IMR-90 (cell line): ENCODE measurements at regions not wholly inside any gene's neighbourhood (a gene's known extent, or its start where the extent isn't known, plus 50 kb on each side); places are given as distances from the start of the nearest gene placed in this dataset.

Experiments
- BHLHE40 ChIP-seq: fragments of 150-350 bp; IDR thresholded peaks from 2 replicates; pipeline ENCODE4 v1.6.1; 2016; ENCODE audit warnings: mild to moderate bottlenecking, low read depth, low read length
- CEBPB ChIP-seq: IDR thresholded peaks from 2 replicates; pipeline ENCODE4 v1.6.1; 2012; ENCODE audit warnings: low read depth, low read length, improper control_type of control experiment
- MAFK ChIP-seq: IDR thresholded peaks from 2 replicates; pipeline ENCODE4 v1.6.1; 2012; ENCODE audit warnings: low read depth, low read length, improper control_type of control experiment
- MAZ ChIP-seq: IDR thresholded peaks from 2 replicates; pipeline ENCODE4 v1.6.1; 2012; ENCODE audit warnings: low read depth, mild to moderate bottlenecking, low read length, improper control_type of control experiment, moderate library complexity, borderline replicate concordance
- POLR2A ChIP-seq: IDR thresholded peaks from 2 replicates; pipeline ENCODE4 v1.6.1; 2012; ENCODE audit warnings: mild to moderate bottlenecking, low read depth, low read length
- RAD21 ChIP-seq: IDR thresholded peaks from 2 replicates; pipeline ENCODE4 v1.6.1; 2012; ENCODE audit warnings: low read length, improper control_type of control experiment
- RCOR1 ChIP-seq: IDR thresholded peaks from 2 replicates; pipeline ENCODE4 v1.6.1; 2012; ENCODE audit warnings: mild to moderate bottlenecking, low read length, improper control_type of control experiment; ENCODE audit not compliant: insufficient replicate concordance
- RFX5 ChIP-seq: IDR thresholded peaks from 2 replicates; pipeline ENCODE4 v1.8.0; 2012; ENCODE audit warnings: low read depth, mild to moderate bottlenecking, low read length, moderate library complexity
- SMC3 ChIP-seq: fragments of 150-350 bp; IDR thresholded peaks from 2 replicates; pipeline ENCODE4 v1.6.1; 2016; ENCODE audit warnings: low read depth, mild to moderate bottlenecking, antibody characterized with exemption, low read length, moderate library complexity
- TF ChIP-seq, protein P1 (sequence below): fragments of 150-350 bp; IDR thresholded peaks from 2 replicates; pipeline ENCODE4 v1.6.1; 2017; ENCODE audit warnings: mild to moderate bottlenecking, antibody characterized with exemption, low read length, low read depth
- TF ChIP-seq, protein P2 (sequence below): conservative IDR thresholded peaks from 2 replicates; pipeline ENCODE4 v1.5.1; 2012; ENCODE audit warnings: mild to moderate bottlenecking, low read depth, low read length, improper control_type of control experiment

DNA sequence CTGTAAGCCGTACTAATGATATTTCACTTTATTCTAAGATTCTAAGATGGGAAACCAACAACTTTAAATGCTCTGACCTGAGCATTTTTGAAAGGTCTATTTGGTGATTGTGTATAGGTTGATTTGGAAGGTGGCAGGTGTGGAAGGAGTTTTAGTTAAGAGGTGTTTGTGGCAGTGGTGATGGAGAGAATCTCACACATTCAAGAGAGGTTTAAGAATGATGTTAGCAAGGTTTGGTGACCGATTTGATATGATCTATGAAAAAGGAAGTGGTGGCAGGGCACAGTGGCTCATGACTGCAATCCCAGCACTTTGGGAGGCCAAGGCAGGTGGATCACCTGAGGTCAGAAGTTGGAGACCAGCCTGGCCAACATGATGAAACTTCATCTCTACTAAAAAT, 319.2 kb upstream of the CD180 start:
- TF ChIP-seq CEBPB (no peak), RAD21 (no peak), SMC3 (no peak), RCOR1 (no peak), POLR2A (no peak), MAZ (no peak), RFX5 (no peak), BHLHE40 (no peak), MAFK (no peak)
- TF ChIP-seq, protein P1, sequence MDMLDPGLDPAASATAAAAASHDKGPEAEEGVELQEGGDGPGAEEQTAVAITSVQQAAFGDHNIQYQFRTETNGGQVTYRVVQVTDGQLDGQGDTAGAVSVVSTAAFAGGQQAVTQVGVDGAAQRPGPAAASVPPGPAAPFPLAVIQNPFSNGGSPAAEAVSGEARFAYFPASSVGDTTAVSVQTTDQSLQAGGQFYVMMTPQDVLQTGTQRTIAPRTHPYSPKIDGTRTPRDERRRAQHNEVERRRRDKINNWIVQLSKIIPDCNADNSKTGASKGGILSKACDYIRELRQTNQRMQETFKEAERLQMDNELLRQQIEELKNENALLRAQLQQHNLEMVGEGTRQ: no peak
- TF ChIP-seq, protein P2, sequence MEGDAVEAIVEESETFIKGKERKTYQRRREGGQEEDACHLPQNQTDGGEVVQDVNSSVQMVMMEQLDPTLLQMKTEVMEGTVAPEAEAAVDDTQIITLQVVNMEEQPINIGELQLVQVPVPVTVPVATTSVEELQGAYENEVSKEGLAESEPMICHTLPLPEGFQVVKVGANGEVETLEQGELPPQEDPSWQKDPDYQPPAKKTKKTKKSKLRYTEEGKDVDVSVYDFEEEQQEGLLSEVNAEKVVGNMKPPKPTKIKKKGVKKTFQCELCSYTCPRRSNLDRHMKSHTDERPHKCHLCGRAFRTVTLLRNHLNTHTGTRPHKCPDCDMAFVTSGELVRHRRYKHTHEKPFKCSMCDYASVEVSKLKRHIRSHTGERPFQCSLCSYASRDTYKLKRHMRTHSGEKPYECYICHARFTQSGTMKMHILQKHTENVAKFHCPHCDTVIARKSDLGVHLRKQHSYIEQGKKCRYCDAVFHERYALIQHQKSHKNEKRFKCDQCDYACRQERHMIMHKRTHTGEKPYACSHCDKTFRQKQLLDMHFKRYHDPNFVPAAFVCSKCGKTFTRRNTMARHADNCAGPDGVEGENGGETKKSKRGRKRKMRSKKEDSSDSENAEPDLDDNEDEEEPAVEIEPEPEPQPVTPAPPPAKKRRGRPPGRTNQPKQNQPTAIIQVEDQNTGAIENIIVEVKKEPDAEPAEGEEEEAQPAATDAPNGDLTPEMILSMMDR: no peak
